GM19438 (cell line): ENCODE measurements at regions not wholly inside any gene's neighbourhood (a gene's known extent, or its start where the extent isn't known, plus 50 kb on each side); places are given as distances from the start of the nearest gene placed in this dataset.
A peak's percentile ranks its signal among the peaks of the same experiment; 100 is the strongest.
"Not testable (repeated sequence)": the region's sequence is repeated elsewhere in the genome, so short reads cannot be mapped to it uniquely, and the experiment has no call there.

Experiments
- ATAC-seq: cut with Tn5 transposase; IDR thresholded peaks from one replicate; pipeline ENCODE4 v1.9.1; 2021; ENCODE audit warnings: low read depth; ENCODE audit not compliant: unreplicated experiment

DNA sequence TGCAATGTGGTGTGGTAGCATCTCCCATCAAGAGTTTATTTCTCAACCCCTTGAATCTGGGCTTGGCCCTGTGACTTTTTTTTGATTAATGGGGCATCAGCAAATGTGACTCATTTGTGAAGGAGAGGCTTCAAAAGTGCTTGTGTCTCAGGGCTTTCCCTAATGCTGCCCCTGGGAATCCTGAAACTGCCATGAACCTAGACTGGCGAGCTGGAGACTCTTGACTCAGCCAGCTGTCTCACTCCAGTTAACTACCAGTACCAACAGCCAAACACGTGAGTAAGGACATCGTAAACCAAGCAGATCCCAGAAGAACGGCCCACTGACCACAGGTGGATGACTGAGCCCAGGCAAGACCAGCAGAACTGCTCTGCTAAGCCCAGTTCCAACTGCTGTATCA, 72.8 kb upstream of the ADTRP start:
- no peak for ATAC-seq

DNA sequence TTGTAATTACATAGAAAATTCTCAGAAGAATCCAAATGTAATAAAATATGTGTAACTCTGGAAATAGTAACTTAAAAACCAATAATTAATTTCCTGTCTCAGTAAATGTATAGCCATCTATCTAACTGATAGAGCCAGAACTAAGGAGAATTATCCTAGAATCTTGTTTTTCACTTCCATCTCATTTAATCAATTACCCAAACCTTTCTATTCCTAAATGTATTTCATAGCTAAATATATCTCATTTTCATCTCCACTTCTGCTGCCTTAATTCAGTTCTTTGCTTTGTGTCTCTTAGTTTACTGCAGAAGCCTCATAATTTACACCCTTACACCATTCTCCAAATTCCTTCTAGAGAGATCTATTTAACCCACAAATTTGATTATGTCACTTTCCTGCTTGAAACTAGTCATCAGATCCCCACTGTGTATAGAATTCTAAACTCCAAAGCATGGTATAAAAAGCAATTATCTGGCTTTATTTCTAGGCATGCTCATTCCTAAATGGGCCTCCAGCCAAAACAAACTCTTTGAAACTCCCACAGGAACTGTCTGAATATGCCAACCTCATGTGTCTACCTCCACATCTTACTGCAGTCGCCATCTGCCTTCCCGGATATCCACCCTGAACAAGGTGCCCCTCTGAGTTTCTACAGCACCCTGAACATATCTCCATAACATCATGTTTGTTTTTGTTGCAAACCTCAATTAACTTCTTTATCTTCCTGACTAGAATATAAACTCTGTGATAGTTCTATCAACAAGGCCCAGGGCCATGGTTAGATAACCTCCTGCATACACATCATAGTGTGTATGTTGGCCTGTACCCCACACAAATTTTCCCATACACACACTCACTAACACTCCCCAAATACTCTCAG, 70.5 kb upstream of the ADTRP start:
- no peak for ATAC-seq

DNA sequence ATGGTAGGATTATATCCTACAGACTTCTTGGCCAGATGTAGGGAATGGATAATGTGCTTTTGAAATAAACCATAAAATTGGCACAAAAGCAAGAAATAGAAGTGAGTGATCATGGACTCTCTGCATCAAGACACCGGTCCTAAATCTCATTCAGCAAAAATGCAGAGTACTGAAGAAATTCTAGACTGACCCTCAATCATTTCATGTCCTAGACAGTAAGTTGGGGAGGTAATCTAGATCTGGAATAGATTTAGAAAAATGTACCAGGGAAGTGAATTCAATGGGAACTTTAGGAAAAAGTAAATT, 69.7 kb upstream of the ADTRP start:
- no peak for ATAC-seq

DNA sequence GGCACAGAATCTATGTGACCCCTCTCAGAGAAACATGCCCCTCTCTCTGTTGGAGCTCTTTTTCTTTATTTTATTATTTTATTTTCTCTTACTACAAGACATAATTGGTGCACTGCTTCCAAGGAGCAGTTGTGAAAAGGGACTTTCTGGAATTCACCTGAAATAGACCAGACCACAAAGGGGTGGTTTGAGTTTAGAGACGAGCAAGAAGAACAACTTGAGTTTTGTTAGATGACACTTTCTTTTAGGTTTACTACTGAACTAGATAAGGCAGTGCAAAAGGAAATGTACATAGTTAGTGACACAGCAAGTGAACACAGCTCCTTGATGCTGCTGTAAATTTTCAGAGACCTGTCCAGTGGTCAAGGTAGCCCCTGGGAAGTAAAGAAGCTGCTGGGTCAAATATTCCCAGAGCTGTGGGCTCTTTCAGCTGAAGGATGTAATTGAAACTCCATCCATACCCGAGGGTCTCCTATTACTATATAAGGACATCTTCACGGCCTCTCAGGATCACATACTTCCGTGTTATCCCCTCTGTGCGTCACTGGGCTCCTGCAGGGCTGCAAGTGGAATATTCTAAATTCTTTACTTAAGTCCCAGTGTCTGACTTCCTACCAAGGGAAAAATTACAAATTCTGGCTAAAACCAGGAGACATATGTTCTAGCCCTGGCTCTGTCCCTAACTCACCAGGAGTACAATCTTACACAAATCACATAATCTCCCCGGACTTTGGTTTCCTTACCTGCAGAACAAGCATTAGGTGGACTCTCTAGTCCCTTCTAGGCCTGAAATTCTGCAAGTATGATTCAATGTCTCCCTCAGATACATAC, 69.1 kb upstream of the ADTRP start:
- ATAC-seq: no peak

DNA sequence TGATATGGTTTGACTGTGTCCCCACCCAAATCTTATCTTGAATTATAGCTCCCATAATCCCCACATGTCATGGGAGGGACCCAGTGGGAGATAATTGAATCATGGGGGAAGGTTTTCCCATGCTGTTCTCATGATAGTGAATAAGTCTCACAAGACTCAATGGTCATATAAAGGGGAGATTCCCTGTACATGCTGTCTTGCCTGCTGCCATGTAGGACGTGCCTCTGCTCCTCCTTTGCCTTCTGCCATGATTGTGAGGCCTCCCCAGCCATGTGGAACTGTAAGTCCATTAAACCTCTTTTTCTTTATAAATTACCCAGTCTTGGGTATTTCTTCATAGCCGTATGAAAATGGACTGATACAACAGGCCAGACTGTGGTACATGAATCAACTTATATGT, 68.5 kb upstream of the ADTRP start:
- not testable (repeated sequence) for ATAC-seq

DNA sequence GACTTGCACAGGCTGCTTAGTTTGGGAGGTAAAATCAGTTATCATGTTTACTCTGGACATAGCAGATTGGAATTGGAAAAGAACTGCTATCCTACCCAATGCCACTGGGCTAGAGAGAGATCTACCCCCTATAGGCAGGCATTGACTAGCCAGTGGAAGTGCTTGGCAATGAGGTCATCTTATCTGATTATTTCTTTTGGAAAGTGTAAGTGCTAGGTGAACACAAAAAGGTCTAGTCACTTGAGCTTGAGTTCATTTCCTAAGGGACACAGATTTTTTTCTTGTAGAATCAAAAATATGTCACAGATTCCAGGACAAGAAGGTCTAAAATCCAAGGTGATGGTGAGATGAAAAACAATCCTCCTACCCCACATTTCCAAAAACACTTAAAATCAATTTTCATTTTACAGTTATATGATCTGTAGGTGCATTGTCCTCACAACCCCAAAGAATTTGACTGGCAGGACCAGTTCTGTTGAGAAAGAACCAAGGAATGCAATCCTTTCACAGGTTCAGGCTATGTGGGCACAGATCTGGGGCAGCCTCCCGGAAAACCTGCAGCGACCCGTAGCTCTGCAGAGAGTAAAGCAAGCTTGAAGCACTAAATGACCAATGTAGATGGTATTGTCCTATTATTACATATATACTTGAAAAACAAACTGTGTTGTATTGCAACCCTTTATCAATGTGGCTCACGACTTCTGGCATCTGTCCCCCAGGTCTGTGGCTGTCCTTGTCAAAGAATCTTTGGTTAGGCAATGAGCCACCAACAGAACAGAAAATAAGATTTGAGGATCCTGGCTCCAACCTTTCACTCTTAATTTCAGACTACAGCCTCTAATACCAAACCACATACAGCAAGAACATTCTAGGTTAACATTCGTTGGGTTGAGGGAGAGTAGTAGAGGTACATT, 67.3 kb upstream of the ADTRP start:
- ATAC-seq: no peak

DNA sequence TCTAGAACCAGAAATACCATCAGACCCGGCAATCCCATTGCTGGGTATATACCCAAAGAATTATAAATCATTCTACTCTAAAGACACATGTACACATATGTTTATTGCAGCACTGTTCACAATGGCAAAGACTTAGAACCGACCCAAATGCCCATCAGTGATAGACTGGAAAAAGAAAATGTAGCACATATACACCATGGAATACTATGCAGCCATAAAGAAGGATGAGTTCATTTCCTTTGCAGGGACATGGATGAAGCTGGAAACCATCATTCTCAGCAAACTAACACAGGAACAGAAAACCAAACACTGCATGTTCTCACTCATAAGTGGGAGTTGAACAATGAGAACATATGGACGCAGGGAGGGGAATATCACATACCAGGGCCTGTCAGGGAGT, 64.2 kb upstream of the ADTRP start:
- ATAC-seq: not testable (repeated sequence)

DNA sequence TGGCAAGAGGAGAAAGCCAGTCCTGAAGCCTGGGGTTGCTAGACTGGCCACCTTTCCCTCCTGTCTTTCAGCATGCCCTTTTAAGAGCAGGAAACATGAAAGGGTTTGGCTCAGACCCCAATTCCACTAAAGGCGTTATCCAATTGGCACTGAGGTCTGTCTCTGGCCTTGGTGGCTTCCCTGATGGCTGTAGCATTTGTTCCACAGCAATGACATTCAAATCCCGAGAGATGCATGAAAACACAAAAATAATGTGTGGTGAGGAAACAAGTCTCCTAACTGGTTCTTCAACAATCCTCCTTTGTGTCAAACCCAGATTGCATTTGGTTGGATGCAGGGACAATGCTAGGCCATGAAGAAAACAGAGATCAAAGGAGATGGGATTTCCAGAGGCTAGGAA, 56.5 kb upstream of the ADTRP start:
- no peak for ATAC-seq

DNA sequence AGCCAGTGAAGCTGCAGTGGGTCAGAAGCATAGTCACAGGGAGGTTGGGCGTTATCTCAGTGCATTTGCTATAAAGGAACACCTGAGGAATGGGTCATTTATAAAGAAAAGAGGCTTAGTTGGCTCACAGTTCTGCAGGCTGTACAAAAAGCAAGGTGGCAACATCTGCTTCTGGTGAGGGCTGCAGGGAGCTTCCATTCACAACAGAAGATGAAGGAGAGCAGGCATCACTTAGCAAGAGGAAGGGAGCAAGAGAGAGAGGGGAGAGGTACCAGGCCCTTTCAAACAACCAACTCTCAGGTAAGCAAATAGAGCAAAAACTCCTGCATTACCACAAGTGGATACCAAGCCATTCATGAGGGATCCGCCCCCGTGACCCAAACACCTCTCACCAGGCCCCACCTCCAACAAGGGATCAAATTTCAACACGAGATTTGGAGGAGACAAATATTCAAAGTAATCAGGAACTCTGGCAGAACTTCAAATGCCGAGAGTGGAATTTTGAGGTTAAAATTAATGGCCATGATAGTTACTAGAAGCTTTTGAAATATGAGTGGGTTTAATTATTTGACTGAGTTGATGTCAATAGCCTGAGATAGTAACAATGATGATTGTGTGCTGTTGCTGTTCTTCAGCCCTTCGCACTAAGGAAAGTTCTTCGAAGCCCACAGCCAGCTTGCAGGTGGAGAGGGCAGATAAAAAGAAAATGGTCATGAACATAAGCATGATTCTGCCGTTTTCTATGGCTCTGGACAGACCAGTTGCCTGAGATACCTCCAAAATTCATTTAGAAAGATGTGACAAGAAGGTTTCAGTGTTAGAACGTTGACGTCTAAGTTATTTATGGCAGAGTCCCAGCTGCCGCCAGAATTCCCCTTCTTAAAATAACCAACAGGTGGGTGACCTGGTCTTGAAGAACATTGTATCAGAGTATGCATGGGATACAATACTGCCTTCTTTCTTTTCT, 55.3 kb upstream of the ADTRP start:
- peak; percentile 87 for ATAC-seq

DNA sequence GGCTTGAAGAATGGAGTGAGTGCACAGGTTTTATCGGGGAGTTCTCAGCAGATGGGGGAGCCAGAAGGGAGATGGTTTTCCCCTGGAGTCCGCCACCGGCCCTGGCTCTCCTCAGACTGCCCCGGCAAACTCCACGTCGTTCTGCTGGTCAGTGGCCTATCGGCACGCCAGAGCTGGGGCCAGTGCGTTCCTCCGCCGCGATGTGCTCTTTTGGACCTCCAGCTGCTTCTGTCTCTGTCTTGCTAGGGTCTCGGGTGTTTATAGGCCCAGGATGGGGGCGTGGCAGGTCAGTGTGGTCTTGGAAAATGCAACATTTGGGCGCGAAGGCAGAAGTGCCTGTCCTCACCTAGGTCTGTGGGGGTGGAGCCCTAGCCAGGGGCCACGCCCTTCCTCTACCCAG, 53.0 kb upstream of the ADTRP start:
- no peak for ATAC-seq

DNA sequence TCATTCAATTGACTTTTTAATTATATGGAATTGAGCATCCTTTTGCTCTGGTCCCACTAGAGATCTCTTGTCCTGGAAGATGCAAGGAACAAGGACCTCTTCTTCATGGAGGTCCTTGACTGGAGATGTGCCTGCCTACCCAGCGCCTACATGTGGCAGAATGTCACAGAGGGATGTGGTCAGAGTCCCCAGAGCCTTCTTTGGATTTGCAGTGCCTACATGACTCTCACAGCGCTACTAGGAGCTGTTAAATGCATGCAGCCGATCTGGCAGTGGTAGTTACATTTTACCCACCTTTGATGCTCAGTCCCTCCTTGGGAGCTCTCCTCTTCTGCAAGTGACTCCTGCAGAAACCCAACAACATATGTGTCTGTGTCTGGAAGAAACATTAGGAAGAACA, 51.9 kb upstream of the ADTRP start:
- no peak for ATAC-seq

DNA sequence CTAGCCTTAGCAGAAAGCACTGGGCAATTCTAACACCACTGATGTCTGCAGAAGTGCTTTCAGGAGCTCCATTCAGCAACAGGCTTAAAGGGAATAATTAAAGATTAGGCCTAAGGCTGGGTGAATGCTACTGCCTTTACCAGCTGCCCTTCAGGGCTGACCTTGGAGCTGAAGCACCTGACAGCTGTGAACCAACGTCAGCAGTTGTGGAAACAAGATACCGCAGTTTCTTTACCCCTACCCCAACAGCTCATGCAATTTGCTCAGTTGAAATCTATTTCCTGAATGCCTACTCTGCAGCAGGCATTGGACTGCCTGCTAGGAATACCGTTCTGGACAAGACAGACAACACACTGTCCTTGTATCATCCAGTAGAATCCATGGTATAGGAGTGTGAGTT, 51.5 kb upstream of the ADTRP start:
- no peak for ATAC-seq

DNA sequence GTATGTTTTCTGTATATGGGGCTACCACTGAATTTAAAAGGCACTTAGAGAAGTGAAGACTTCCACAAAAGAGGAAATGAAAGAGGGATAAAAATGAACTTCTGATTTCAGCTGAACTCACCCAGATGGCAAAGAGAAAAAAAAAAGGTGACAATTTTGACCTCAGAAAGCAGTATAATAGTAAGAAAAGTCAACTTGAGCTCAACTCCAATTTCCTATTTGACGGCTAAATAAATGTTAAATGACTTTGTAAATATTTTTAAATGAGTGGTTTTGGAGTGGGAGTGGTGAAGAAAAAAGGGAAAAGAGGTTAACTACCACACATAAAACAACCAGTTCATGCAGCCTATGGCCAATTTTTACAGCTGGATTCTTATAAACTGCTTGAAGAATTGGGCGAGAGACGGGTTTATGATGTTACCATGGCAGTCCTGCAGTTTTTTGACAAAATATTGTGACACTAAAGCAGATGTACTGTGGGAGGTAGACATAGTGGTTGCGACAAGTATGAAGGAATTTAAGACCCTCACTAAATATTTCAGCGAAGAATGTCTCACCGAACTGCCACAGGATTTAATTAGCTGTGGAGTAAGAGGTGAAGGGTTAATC, 49.8 kb upstream of the ADTRP start:
- ATAC-seq: no peak
